Mucosa of descending colon (tissue), 3 donors: ENCODE measurements at regions not wholly inside any gene's neighbourhood (a gene's known extent, or its start where the extent isn't known, plus 50 kb on each side); places are given as distances from the start of the nearest gene placed in this dataset.

Experiments
- ATAC-seq: fragments of 200-7000 bp; cut with Tn5 transposase; one replicate; pipeline ENCODE4 v1.9.1; 2020; ENCODE audit warnings: mild to moderate bottlenecking, moderate library complexity
- DNase-seq, 3 donors: peaks; one replicate each; pipeline ENCODE4 v3.0.0-alpha.2; 2020
- H3K36me3 ChIP-seq: fragments of 200-600 bp; one replicate; pipeline ENCODE4 v1.8.0; 2021; ENCODE audit warnings: low read depth, mild to moderate bottlenecking
- H3K4me1 ChIP-seq: fragments of 200-600 bp; one replicate; pipeline ENCODE4 v1.8.0; 2021; ENCODE audit warnings: low read depth, mild to moderate bottlenecking
- H3K4me3 ChIP-seq: fragments of 200-600 bp; one replicate; pipeline ENCODE4 v1.8.0; 2021; ENCODE audit warnings: mild to moderate bottlenecking
- H3K9me3 ChIP-seq: fragments of 200-600 bp; one replicate; pipeline ENCODE4 v1.8.0; 2021; ENCODE audit warnings: mild to moderate bottlenecking
- intact Hi-C, 2 donors: fragments of 100-400 bp; cut with DNase I in 1 of 2; cut with micrococcal nuclease in 1 of 2; formaldehyde crosslinking; loops; one replicate each; pipeline versions ENCODE4 v1.11.0 to v1.11.1; 2022; cut with DNase I, micrococcal nuclease
- TF ChIP-seq, protein P1 (sequence below): fragments of 200-600 bp; IDR thresholded peaks from one replicate; pipeline ENCODE4 v1.8.0; 2022; ENCODE audit warnings: antibody characterized with exemption, mild to moderate bottlenecking
- donor health status: DM: no; HTN: no; CAD: no; lungs with moderate emphysema.
- donor health status: DM: no; HTN: no; CAD: no.
- donor health status: DM: no; HTN: yes; CAD: no.

DNA sequence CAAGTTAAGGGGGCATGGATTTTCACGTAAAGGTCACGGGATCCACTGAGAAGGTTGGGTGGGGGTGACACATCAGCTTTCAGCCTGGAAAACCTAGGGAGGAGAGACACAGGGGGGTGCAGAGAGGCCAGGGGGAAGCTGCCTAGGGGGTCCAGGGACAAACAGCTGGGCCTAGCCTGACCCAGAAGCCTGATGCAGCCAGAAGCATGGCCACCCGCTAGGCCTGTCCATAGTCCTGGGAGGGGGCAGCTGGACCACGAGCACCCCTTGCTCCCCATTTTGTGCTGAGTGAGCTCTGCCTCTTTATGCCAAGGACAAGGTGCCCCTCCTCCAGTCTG, 322.7 kb upstream of the RTL1 start:
- TF ChIP-seq, protein P1, sequence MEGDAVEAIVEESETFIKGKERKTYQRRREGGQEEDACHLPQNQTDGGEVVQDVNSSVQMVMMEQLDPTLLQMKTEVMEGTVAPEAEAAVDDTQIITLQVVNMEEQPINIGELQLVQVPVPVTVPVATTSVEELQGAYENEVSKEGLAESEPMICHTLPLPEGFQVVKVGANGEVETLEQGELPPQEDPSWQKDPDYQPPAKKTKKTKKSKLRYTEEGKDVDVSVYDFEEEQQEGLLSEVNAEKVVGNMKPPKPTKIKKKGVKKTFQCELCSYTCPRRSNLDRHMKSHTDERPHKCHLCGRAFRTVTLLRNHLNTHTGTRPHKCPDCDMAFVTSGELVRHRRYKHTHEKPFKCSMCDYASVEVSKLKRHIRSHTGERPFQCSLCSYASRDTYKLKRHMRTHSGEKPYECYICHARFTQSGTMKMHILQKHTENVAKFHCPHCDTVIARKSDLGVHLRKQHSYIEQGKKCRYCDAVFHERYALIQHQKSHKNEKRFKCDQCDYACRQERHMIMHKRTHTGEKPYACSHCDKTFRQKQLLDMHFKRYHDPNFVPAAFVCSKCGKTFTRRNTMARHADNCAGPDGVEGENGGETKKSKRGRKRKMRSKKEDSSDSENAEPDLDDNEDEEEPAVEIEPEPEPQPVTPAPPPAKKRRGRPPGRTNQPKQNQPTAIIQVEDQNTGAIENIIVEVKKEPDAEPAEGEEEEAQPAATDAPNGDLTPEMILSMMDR, result no peak
- no peak overlapping the region for H3K4me3 ChIP-seq
- ATAC-seq (no peak), DNase-seq (no peak)
- H3K36me3 ChIP-seq, result no peaks in the 10 kb centered on the region
- no peaks in the 10 kb centered on the region for H3K4me1 ChIP-seq
- H3K9me3 ChIP-seq, result no peaks in the 10 kb centered on the region
- intact Hi-C loops, result no loop called here

DNA sequence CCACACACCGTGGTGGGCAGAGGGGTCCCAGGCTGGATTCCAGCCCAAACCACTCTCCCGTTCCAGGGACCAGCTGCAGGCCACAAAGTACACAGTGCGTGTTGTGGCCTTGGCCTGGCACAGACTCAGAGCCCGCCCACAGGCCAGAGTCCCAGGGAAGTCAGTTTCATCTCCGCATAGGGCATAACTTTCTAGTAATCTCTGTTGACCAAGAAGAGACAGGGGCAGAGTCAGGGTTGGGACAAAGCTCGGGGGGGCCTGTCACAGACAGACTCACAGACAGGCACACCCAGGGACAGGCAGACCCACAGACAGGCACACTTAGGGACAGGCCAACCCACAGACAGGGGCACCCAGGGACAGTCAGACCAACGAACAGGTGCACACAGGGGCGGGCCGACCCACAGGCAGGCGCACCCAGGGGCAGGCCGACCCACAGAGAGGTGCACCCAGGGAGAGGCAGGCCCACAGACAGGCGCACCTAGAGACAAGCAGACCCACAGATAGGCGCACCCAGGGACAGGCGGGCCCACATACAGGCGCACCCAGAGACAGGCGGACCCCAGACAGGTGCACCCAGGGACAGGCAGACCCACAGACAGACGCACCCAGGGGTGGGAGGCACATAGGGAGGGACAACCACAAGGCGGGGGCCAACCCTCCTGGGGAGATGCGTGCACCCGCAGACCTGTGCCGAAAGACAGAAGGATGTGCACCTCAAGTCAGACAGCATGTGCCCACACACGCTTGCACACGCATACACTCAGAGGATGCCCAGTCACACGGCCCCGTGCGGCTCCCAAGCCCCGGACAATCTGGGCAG, 323.3 kb upstream of the RTL1 start:
- no peak overlapping the region for H3K4me3 ChIP-seq
- ATAC-seq, result peak; percentile 58
- H3K36me3 ChIP-seq, result no peaks in the 10 kb centered on the region
- no peaks in the 10 kb centered on the region for H3K9me3 ChIP-seq
- intact Hi-C loops, result no loop called here
- TF ChIP-seq, protein P1, result no peak
- peak in 1 of 3 donors; percentile 22 for DNase-seq
- H3K4me1 ChIP-seq, result no peaks in the 10 kb centered on the region

DNA sequence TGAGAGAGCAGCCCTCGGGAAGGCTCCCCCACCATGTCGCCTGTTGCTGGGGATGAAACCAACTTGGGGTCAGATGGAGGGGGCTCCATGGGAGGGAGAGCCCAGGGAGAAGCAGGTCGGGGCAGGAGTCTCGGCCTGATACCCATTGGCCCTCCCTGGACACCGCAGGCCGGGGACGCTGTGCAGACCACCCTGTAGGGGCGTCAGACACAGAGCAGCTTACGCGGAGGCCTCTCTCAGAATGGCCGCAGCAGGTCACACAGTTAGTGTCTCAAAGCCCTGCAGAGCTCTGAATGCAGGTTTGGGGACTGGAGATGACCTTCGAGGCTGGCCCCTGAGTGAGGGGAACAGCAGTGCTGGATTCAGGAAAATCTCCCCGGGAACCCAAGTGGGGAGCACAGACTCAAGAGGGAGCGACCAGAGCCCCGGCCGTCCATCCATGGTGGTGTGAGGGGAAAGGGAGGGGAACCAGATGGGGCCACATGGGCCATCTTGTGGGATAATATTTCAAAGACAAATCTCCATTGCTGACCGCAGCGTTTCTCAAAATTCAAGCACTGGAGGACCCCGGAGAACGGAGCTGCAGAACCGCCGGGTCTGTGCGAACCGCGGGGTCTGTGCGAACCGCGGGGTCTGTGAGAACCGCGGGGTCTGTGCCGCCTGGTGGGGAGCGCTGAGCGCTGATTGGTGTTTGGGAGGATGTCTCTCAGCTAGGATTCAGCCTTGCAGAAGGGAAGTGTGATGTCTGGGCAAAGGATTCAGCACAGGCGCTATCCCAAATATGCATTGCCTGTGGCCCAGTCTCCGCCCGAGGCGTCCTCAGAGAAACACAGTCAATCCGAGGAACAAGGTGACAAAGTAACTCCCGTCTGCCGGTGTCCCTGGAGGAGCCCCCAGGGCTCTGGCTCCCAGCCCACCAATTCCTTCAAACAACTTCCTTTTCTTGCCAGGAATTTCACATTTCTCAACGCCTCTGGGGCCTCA, 324.4 kb upstream of the RTL1 start:
- no peak for DNase-seq
- no peaks in the 10 kb centered on the region for H3K4me1 ChIP-seq
- ATAC-seq, result no peak
- TF ChIP-seq, protein P1, result no peak
- no peaks in the 10 kb centered on the region for H3K9me3 ChIP-seq
- no peaks in the 10 kb centered on the region for H3K36me3 ChIP-seq
- intact Hi-C loops, result no loop called here
- H3K4me3 ChIP-seq, result no peak overlapping the region

DNA sequence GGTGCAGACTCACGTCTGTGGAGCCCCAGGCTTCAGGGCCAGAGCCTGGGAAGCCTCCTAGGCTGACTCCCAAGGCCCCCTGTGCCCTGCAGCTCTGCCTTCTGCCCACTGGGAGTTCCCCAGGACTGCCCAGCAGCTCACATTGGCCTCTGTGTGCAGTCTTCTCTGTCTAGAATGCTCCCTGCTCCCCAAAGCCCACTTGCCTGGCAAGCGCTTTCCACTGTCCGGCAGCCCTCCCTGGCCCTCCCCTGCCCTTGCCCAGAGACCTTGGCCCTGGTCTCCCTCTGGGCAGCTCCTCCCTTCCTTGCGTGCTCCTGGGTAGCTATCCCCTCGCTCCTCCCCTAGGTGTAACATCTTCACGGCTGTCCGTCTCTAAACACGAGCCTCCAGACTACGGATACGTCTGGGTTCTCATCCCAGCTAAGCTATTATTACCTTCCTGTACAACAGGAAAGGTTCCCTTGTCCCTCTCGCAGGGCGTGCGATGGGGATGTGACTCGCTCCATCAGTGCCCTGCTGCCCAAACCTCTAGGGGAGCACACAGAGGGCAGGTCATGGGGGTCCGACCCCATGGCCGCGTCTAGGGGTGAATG, 325.5 kb upstream of the RTL1 start:
- DNase-seq, result no peak
- Histone ChIP-seq H3K4me3 (no peak overlapping the region), H3K4me1 (no peaks in the 10 kb centered on the region), H3K36me3 (no peaks in the 10 kb centered on the region), H3K9me3 (no peaks in the 10 kb centered on the region)
- TF ChIP-seq, protein P1, result no peak
- ATAC-seq, result no peak
- intact Hi-C loops, result no loop called here

DNA sequence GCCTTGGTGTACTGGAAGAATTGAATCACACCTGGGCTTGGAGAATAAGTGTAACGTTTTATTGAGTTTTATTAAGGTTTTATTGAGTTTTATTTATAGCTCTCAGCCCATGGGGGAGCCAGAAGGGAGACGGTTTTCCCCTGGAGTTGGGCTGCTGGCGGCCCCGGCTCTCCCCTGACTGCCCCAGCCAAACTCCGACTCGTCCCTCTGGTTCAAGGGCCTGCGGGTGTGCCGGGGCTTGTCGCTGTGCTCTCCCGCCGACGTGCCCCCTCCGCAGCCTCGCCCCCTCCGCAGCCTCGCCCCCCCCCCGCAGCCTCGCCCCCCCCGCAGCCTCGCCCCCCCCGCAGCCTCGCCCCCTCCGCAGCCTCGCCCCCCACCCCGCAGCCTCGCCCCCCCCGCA, 326.1 kb upstream of the RTL1 start:
- DNase-seq, result no peak
- Histone ChIP-seq H3K4me3 (no peak overlapping the region), H3K36me3 (no peaks in the 10 kb centered on the region), H3K4me1 (no peaks in the 10 kb centered on the region), H3K9me3 (no peaks in the 10 kb centered on the region)
- no peak for ATAC-seq
- intact Hi-C loops, result no loop called here
- TF ChIP-seq, protein P1, result no peak
